Posterior cingulate gyrus (tissue), 11 donors: ENCODE measurements at regions not wholly inside any gene's neighbourhood (a gene's known extent, or its start where the extent isn't known, plus 50 kb on each side); places are given as distances from the start of the nearest gene placed in this dataset.

Source experiments
- DNase-seq, 10 donors: peaks; one replicate each; pipeline versions ENCODE4 v3.0.0 to v3.0.0-alpha.2; 2020 to 2021; ENCODE audit warnings: mixed read lengths in 3 of 10
- intact Hi-C: fragments of 100-400 bp; cut with DNase I; formaldehyde crosslinking; loops from one replicate; pipeline ENCODE4 v1.15.1; 2023

DNA sequence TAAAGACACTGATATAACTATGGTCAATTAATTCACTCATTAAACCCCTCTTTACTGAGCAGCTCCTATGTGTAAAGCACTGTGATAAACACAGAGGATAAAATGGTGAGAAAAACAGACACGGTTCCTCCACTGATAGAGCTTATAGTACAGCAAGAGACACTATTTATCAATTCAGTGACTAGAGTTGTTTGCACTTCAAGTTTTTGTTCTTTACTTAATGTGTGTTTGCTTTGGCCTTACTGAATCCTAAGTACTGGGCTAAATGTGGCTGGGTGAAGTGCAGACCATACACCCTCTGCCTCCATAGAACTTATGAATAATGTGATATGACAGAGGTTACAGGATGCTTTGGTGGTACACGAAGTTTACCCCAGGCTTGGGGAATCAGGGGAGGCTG lies 80.1 kb upstream of the ITGA1 start:
- intact Hi-C loops = no loop called here
- DNase-seq = no peak

DNA sequence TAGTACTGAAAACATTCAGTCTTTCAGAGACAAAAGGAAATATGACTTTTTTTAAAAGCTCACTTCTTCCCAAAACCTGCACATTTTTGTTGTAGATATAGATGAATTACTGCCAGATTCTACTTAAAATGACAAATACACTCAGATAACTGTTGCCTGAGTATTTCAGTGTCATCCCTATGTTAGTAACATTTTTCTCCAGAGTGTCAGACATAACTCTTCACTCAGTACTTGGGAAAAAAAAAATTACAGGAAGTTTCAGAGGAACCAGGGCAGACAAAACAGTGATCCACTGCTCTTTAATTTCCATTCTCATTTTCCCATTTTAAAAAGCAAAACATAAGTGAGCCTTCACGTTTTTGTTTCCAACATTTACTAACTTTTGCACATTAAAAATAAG lies 79.3 kb upstream of the ITGA1 start:
- no peak for DNase-seq
- intact Hi-C loops = no loop called here

- no peak for DNase-seq
- intact Hi-C loops = no loop called here
These were observed 78.4 kb upstream of the ITGA1 start for GRCh38 chr5:52709167-52709925.

DNA sequence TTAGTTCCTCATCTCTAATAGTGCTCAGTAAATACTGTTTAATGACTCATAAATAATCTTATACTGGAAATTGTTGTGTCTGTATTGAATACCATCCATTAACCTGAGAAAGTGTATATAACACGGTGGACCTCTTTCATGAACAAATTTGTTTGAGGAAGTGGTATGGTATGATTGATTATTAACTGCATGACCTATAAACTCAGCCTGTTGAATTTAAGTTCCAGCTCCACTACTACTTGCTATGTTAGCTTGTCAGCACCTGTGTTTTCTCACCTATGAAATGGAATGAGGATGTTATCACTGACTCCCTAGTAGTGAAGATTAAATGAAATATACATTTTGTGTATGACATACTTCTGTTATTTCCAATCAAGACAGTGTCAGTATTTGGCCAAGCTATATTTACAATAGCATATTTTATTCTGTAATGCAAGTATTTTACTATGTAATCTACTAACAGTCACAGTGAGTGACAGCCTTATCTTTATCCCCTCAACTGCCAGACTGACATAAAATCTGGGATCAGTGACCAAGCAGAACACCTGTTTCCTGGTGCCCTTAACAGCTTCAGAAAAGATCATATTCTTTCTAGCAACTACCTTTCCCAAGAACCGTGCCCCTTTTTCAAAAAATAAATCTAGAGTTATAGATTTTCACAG lies 77.3 kb upstream of the ITGA1 start:
- DNase-seq = no peak
- intact Hi-C loops = no loop called here

DNA sequence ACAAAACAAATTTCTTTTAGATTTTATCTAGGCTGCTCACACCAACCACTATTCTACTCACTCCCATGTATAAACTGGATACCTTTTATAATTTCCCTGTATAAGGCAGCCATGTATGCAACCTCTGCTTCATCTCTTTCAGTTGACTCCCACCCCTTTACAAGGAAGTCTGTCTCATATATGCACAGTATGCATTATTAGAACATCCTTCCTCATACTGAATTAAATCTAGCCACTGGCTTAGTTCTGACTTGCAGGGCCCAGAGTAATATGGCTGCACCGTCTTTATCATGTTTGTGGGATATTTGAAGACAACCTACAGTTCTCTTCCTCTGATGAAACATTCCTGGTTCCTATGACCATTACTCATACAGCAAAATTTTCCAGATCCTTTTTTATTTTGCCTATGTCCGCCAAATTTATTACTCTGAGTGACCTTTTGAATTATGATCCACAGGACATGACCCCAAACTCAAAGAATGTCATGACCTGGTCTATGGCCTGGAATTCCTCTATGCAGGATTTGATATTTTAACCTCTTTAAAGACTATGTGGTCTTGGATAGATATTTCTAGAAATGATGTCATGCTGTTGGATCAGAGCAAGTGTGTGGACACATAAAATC lies 76.6 kb upstream of the ITGA1 start:
- intact Hi-C loops = no loop called here
- no peak for DNase-seq

DNA sequence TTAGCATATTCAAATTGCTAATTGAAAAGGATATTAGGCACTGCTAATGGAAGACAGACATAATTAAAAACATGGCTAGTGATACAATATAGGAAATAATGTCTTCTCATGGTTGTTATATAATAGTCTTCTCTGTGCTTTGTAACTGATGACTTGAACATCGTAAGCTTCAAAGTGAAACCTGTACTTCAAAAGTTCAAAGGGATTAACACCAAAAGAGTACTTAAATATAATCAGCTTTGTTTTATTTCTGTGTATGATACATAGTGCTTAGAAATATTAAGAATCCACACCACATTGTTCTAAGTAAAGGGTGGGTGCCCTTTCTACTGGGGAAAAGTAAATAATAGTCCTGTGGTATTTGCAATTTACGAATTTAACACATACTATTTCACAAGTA lies 75.4 kb upstream of the ITGA1 start:
- intact Hi-C loops = no loop called here
- no peak for DNase-seq

DNA sequence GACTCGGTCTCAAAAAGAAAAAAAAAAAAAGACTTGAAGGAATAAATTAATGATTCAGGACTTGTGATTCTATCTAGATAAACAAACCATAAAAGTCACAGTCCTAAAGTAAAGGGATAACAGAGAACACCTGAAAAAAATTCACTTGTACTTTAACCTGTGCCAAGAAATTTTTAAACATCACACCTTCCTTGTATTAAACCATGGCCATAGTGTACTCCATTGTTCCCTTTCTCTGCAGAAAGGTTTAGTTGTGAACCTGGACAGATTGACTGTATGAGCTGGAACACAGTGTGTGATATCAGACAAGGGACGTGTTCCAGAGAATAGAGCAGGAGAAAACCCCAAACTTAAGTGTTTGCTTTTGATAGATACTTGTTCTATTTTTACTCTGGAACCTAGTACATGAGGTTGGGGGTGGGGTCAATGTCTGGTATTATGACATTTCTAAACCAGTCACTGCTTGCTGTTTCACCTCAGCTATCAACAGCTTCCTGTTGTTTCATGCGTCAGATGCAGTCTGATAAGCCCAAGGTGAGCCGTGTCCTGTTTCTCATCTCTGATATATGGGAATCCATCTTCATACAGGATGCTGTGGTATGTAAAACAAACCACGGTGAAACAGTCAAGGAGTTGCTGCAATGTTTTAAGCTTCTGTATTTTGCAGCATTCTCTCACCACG lies 62.5 kb upstream of the ITGA1 start:
- DNase-seq = no peak
- intact Hi-C loops = no loop called here

GRCh38 chr5:52725808-52726207 lies 61.9 kb upstream of the ITGA1 start:
- DNase-seq = no peak
- intact Hi-C loops = no loop called here

GRCh38 chr5:52727020-52727419 lies 60.7 kb upstream of the ITGA1 start:
- intact Hi-C loops = no loop called here

GRCh38 chr5:52727576-52727975 lies 60.1 kb upstream of the ITGA1 start:
- no peak for DNase-seq
- intact Hi-C loops = no loop called here

More at GRCh38 chr5:52727020-52727419, 60.7 kb upstream of the ITGA1 start:
- DNase-seq = no peak

GRCh38 chr5:52728224-52728623 lies 59.5 kb upstream of the ITGA1 start:
- DNase-seq = no peak
- intact Hi-C loops = no loop called here

DNA sequence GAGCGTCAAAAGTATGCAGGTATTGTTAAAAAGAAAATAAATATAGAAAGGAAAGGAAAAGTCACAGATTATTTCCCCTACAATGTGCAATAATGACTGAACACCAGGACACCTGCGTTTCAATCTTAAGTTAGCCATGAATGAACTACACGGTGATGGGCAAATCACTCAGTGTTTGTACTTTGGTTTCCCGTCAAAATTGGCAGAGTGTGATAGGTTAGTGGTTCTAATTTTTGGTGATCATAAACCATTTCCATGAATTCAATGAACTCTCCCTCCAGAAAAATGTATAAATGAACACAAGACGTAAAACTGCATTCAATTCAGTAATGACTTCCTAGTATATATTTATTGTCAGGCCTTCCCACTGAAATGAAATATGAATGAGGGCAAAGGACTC lies 59.0 kb upstream of the ITGA1 start:
- intact Hi-C loops = no loop called here
- no peak for DNase-seq

- no peak for DNase-seq
- intact Hi-C loops = no loop called here
These were observed 56.3 kb upstream of the ITGA1 start for GRCh38 chr5:52731274-52732027.

DNA sequence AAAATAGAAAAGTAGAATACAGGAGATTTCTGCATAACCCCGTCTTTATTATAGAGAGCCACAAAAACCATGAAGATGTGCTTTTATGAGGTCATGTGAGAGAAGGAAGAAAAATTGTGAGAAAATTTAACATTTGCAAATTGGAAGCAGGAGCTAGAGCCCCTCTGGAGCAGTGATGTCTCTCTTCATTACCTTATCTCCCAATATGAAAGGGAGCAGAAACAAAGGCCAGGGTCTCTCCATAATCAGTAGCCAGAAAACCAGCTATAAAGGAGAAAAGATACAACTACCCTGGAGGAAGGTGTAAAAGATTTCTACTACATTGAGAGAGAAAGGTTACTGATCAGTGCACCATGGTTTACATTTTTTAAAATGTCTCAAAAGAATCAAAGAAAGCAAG lies 53.2 kb upstream of the ITGA1 start:
- DNase-seq = no peak
- intact Hi-C loops = no loop called here

DNA sequence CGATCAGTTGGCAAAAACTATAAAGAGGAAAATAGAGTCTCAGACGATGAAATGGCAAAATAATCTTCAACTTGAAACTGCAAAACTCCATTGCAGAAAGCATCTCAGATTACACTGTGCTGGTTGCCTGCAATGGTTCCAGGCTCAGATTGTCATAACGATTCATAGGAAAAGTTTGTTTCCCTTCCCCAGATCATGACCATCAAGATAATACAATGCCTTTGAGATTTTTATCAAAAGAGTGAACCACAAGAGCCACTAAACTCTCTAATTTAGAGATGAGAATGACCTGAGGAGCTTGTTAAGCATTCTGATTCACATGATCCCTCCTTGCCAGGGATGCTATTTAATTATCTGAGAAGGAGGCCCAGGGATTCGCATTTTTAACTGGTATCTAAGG lies 52.6 kb upstream of the ITGA1 start:
- intact Hi-C loops = no loop called here
- no peak for DNase-seq
